HG03039 (cell line): ENCODE measurements at regions not wholly inside any gene's neighbourhood (a gene's known extent, or its start where the extent isn't known, plus 50 kb on each side); places are given as distances from the start of the nearest gene placed in this dataset.
"Not testable (repeated sequence)": the region's sequence is repeated elsewhere in the genome, so short reads cannot be mapped to it uniquely, and the experiment has no call there.

Experiments used
- ATAC-seq: cut with Tn5 transposase; IDR thresholded peaks from one replicate; pipeline ENCODE4 v1.9.1; 2021; ENCODE audit warnings: mild to moderate bottlenecking, moderate library complexity; ENCODE audit not compliant: unreplicated experiment

- not testable (repeated sequence) for ATAC-seq
Observed at GRCh38 chr16:51516960-51517359, 365.9 kb upstream of the SALL1 start.

GRCh38 chr16:51510416-51510815, 359.3 kb upstream of the SALL1 start:
- ATAC-seq, result no peak

DNA sequence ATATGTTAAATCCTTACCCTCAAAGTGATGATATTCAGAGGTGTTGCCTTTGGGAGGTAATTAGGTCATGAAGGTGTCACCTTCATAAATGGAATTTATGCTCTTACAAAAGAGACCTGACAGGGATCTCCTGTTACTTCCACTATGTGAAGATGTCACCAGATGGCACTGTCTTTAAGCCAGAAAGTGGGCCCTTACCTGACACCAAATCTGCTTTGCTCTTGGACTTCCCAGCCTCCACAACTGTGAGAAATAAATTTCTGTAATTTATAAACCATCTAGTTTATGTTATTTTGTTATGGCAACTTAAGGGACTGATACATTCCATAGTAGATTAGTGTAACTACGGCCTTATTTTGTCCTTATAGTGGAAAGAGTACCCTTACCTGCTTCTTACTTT, 358.3 kb upstream of the SALL1 start:
- no peak for ATAC-seq

DNA sequence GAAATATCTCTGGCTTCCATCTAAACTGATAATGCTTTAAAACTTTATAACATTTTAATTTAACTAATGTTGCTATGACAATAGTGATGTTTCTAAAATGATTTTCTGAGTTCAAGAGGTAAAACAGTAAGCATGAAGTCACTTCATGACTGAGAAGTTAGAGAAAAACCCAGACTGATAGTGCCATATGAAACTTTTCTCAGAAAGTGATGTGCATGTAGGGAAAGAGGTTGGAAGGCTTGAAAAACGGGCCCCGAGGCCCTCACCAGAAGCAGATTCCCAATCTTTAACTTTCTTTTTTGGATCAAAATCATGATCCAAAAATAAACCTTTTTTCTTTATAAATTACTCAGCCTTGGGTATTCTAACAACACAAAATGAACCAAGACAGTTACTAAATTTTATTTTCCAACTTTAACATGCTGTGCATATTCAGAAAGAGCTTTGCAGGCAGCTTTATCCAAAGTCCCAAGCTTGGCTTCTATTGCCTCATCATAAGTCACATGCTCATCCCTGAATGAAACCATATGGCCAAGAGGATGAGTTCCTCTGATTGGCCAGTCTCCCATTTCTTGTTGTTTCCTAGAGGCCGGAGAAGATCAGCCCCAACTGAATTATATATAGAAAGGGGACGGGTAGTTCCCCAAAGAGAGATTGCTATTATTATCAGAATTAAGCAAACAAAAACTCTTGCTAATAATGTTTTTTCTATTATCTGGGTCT, 357.6 kb upstream of the SALL1 start:
- ATAC-seq, result no peak

- no peak for ATAC-seq
Observed at GRCh38 chr16:51507286-51507685, 356.2 kb upstream of the SALL1 start.

- ATAC-seq, result no peak
Observed at GRCh38 chr16:51500306-51500705, 349.2 kb upstream of the SALL1 start.

GRCh38 chr16:51497541-51498211, 346.6 kb upstream of the SALL1 start:
- no peak for ATAC-seq

- ATAC-seq, result no peak
Observed at GRCh38 chr16:51490866-51491265, 339.8 kb upstream of the SALL1 start.

DNA sequence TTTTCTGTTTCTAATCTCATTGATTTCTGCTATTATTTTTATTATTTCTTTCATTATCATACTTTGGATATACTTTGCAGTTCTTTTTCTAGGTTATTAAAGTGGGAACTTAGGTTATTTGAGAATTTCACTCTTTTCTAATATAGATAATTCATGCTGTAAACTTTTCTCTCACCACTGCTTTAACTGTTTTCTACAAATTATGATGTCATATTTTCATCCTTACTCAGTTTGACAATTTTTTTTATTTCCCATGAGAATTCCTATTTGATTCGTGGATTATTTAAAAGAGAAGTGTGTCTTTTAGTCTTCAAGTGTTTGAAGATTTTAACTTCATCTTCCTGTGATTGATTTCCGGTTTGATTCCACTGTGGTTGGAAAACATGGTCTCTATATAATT, 336.8 kb upstream of the SALL1 start:
- ATAC-seq, result no peak

DNA sequence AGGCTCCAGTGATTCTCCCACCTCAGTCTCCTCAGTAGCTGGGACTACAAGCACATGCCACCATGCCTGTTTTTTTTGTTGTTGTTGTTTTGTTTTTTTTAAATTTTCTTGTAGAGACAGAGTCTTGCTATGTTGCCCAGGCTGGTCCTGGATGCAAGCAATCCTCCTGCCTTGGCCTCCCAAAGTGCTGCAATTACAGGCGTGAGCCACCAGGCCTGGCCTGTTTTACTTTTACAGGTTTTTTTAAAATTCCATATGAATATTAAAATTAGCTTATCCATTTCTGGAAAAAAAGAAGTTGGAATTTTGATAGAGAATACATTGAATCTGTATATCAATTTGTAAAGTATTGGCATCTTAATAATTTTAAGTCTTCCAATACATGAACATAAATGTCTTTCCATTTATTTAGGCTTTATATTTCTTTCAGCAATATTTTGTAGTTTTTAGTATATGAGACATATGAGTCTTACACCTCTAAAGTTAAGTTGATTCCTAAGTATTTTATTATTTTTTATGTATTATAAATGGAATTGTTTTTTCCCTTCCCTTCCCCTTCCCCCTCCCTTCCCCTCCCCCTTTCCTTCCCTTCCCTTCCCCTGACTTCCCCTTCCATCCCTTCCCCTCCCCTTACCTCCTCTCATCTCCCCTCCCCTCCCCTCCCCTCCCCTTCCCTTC, 323.5 kb upstream of the SALL1 start:
- no peak for ATAC-seq

GRCh38 chr16:51473091-51473490, 322.0 kb upstream of the SALL1 start:
- ATAC-seq, result no peak

GRCh38 chr16:51470492-51470891, 319.4 kb upstream of the SALL1 start:
- ATAC-seq, result no peak

GRCh38 chr16:51464996-51465395, 313.9 kb upstream of the SALL1 start:
- no peak for ATAC-seq

DNA sequence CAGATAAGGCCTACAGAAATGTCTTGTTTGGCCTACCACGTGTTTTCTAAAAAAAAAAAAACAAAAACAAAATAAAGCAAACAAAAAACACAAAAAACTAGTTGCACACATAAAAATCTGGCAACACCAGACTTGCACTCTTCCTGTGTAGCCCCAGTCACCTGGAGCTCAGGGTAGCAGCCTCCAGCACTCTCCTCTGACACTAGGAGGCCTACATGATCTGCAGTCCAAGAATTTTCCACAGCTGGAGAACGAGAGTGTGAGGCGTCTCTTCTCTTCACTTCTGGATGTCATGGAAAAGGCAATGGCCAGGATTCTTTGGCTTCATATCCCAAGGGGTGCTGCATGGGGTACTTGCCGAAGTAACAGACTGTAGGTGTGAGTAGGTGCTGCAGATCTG, 310.2 kb upstream of the SALL1 start:
- no peak for ATAC-seq

- ATAC-seq, result no peak
Observed at GRCh38 chr16:51458356-51459140, 307.5 kb upstream of the SALL1 start.

DNA sequence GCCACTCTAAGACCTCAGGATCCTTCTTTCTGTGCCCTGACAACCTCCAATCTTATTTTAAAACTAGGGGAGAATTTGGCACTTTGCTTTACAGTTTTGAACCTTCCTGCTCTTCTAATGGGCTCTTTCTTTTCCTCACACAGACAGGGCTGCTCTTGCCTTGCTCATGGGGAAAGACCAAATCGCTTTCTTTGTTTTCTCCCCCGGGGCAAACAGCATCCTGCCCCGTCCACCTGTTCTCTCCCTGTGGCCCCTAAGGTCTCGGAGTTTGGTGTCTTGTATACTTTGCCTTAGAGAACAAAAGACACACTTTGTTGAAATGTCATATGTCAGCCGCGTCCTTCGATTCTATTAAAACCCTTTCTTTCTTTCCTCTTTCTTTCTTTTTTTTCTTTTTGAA, 306.7 kb upstream of the SALL1 start:
- no peak for ATAC-seq

DNA sequence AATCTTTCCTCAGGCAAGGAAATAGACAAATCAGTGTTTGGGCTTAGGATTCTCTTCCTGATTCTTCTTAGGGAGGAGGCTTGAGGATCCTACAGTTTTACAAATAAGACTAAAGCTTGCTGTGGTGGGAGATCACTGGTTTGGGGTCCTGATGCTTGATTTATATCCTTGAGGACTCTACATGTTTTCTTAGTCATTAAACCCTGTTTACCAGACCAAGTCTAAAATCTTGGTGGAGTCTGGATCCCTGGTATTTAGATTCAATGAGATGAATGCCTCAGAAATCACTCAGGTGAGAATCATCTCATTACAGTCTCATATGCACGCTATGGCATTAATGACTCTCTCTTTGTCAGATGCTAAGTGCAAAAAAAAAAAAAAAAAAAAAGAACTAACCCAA, 304.3 kb upstream of the SALL1 start:
- no peak for ATAC-seq

DNA sequence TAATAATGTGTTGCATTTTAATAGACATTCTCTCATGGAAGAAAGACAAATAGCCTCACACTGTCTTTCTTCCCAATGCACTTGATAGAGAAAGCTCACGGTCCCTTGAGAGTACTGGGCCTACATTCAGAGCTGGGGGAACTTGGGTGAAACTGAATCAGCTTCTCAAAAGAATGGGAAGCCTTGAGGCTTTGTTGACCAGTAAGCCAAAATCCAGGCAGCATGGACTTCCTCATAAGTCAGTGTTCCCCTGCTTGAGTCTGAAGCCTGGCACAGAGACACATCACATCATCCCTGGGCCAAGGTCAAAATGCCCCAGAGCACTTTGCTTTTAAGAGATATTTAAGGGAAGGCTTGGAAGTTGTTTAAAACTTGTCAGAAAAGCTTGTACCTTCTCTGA, 302.2 kb upstream of the SALL1 start:
- ATAC-seq, result no peak

DNA sequence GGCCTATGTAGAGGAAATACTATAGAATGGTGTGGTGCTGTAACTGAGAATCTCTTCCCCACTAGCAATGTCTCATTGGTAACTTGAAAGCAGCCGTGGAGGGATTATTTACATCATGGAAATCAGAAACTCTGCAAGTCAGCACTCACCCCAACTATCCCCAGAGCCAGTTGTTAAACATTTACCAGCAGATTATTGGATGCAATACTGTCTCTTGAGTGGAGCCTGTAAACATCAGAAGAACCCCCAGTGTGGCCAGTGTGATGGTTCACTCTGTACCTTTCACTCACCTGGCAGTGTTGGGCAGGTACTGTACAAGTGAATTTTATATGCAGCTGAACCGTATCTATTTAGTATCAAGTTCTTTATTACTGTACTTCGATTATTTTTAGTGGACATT, 299.8 kb upstream of the SALL1 start:
- ATAC-seq, result no peak

DNA sequence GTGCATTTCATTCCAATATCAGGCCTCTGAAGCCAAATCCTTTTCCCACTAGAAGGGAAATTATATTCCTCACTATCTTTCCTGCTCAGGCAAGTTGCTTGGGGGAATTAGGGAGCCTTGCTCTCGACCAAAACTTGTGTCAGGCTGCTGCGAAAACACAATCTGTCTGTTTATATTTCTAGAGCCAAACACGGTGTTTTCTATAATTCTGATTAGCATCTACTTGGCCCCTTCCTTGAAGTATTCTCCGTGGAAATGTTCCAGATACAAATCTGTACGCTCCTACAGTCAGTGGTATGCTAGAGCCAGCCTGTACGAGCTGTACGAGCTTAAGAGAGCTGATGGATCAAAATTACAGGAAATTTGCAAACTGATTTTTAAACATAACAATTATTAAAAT, 299.3 kb upstream of the SALL1 start:
- no peak for ATAC-seq

- ATAC-seq, result no peak
Observed at GRCh38 chr16:51449441-51449840, 298.4 kb upstream of the SALL1 start.
